GM23338 (cell line): ENCODE measurements at regions not wholly inside any gene's neighbourhood (a gene's known extent, or its start where the extent isn't known, plus 50 kb on each side); places are given as distances from the start of the nearest gene placed in this dataset.

Experiments used
- CREB1 ChIP-seq: fragments of 250-450 bp; sonication (Bioruptor Pico); IDR thresholded peaks from 2 replicates; pipeline ENCODE4 v1.5.0; 2020; ENCODE audit warnings: low read depth, mild to moderate bottlenecking, moderate library complexity
- CTCF ChIP-seq, 2 experiments: fragments of 200-600 bp in 1 of 2; sonication (generic) in 1 of 2; conservative IDR thresholded peaks; 2 replicates each; pipeline versions ENCODE4 v1.5.1 to v1.6.1; 2016 to 2017; ENCODE audit warnings: antibody characterized with exemption in 2 of 2, low read depth in 2 of 2, mild to moderate bottlenecking in 2 of 2, moderate library complexity in 1 of 2
- EZH2 ChIP-seq: fragments of 200-600 bp; sonication (generic); IDR thresholded peaks from one replicate; pipeline ENCODE4 v1.8.0; 2017; ENCODE audit warnings: antibody characterized with exemption, mild to moderate bottlenecking, low read depth; ENCODE audit not compliant: unreplicated experiment
- EZH2phosphoT487 ChIP-seq: fragments of 200-600 bp; sonication (generic); IDR thresholded peaks from one replicate; pipeline ENCODE4 v1.8.1; 2018; ENCODE audit warnings: antibody characterized with exemption; ENCODE audit not compliant: unreplicated experiment
- JUNB ChIP-seq: IDR thresholded peaks from one replicate; pipeline ENCODE4 v1.6.1; 2016; ENCODE audit warnings: antibody characterized with exemption; ENCODE audit not compliant: unreplicated experiment
- NANOG ChIP-seq: IDR thresholded peaks from 2 replicates; pipeline ENCODE4 v1.6.1; 2016; ENCODE audit warnings: antibody characterized with exemption, borderline replicate concordance
- POLR2AphosphoS5 ChIP-seq: IDR thresholded peaks from 2 replicates; pipeline ENCODE4 v1.6.1; 2016; ENCODE audit warnings: antibody characterized with exemption, low read depth
- REST ChIP-seq: IDR thresholded peaks from one replicate; pipeline ENCODE4 v1.6.1; 2018; ENCODE audit warnings: antibody characterized with exemption; ENCODE audit not compliant: unreplicated experiment
- TF ChIP-seq, protein P1 (sequence below): IDR thresholded peaks from 2 replicates; pipeline ENCODE4 v1.6.1; 2016; ENCODE audit warnings: antibody characterized with exemption

DNA sequence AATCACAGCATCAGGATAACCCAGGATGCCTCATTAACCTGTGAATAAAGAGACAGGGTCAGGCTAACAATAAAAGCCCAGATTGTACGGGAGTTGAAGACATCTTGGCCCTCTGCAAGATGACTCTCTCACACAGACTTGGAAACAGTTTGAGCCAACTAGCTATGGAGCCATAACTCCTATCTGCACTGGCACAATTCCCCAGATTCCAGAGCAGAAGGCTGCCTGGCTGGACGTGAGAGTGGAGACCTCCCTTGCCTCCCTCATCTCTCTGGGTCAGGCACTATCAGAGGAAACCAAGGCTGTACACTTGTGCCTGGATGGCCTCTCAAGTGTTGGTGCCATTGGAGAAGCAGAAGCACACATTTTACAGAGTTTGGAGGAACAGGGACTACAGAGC, 312.6 kb downstream of the THBS2 start:
- TF ChIP-seq CREB1 (CRISPR knock-in tag) = no peak
- no peak for TF ChIP-seq EZH2phosphoT487
- TF ChIP-seq EZH2 = no peak
- no peak for TF ChIP-seq REST
- no peak for TF ChIP-seq CTCF (conservative IDR thresholded peaks at IDR 0.05; ENCODE audit: low read depth in 2 of 2)
- TF ChIP-seq JUNB = no peak
- TF ChIP-seq NANOG = no peak
- TF ChIP-seq POLR2AphosphoS5 = no peak
- TF ChIP-seq, protein P1, sequence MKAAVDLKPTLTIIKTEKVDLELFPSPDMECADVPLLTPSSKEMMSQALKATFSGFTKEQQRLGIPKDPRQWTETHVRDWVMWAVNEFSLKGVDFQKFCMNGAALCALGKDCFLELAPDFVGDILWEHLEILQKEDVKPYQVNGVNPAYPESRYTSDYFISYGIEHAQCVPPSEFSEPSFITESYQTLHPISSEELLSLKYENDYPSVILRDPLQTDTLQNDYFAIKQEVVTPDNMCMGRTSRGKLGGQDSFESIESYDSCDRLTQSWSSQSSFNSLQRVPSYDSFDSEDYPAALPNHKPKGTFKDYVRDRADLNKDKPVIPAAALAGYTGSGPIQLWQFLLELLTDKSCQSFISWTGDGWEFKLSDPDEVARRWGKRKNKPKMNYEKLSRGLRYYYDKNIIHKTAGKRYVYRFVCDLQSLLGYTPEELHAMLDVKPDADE = no peak
